Astrocyte of the hippocampus (primary cell): ENCODE measurements at regions not wholly inside any gene's neighbourhood (a gene's known extent, or its start where the extent isn't known, plus 50 kb on each side); places are given as distances from the start of the nearest gene placed in this dataset.
"Not testable (repeated sequence)": the region's sequence is repeated elsewhere in the genome, so short reads cannot be mapped to it uniquely, and the experiment has no call there.

Source experiments
- DNase-seq: peaks from one replicate; pipeline ENCODE4 v3.0.0; 2011; ENCODE audit warnings: low read depth, low spot score

DNA sequence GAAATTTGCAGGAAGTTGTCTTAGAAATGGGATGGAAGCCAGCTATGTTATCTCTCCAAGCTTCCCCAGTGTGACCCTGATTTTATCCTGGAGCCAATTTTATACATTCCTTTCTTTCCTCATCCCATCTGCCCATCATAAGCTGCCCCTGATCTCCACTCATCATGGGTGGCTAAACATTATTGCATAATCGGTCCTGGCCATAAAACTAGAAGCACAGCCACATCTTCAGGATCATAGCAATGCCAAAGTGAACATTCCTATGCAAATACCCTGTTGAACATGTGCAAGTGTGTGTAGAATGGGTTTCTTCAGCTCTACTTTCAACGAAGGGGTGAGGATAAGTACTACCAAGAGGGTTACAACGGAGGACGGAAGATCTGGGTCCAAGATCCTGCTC is 50.6 kb upstream of the COG2 start:
- no peak for DNase-seq

DNA sequence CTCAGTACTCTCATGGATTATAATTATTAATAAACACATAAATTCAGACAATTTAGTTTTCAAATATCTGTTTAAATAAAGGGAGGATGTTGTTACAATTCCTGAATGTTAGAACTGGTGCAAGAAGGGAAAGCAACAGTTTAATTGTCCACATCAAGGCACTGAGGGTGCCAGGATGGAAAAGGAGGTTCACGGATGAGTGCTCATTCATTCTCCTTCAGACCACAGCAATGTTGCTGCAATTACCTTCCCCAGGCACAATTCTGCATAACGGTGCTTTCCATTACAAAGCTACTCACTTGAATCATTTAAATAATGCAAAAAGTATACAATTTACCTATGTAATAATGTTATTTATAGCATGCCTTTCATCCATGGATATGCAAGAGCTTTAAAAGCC is 52.3 kb upstream of the COG2 start:
- DNase-seq: peak; percentile 70

GRCh38 chr1:230588323-230588746 is 53.9 kb upstream of the COG2 start:
- no peak for DNase-seq

DNA sequence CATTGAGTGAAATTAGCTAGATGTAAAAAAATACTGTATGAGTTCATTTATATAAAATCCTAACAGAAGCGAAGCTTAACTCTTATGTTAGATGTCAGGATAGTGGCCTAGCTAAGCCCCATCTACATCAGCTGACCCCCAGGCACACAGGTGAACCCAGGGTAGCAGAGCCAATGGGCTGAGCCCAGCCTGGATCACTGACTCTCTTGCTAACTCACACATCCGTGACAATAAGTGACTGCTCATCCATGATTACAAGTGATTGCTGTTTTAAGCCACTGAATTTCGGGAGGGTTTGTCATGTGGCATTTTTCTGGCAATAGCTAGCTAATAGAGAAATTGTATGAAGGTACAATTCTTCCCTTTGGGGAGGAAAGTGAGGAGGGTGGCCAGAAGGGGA is 55.2 kb upstream of the COG2 start:
- DNase-seq: no peak

- no peak for DNase-seq
Measured at GRCh38 chr1:230584660-230585059, 57.6 kb upstream of the COG2 start.

DNA sequence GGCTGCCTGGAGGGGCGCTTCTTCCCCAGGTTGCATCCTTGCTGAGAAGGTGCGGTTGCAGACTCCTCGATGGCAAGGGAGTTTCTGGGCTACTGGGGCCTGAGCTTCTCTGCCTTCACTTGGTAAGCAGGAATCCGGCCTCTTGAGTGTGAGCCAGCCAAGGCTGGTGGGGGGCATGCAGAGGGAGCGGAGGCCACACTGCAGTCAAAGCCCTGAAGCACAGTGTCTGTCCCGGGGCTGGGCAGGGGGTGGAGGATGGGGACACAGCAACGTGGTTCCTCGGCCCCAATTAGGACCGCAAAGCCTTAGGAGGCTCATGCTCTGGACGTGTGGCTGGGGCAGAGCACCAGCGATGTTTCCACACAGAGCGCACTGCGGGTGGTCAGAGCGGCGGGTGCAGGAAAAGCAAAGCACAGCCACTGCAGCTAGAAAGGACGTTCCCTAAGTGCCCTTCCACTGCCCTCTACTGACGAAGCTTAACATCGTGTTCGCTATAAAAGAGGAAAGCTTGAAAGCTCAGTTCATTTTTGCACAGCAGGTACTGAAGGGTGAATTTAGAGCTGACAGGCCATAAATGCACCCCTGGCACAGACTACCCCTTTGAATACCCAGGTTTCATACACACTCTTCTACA is 60.7 kb upstream of the COG2 start:
- no peak for DNase-seq

DNA sequence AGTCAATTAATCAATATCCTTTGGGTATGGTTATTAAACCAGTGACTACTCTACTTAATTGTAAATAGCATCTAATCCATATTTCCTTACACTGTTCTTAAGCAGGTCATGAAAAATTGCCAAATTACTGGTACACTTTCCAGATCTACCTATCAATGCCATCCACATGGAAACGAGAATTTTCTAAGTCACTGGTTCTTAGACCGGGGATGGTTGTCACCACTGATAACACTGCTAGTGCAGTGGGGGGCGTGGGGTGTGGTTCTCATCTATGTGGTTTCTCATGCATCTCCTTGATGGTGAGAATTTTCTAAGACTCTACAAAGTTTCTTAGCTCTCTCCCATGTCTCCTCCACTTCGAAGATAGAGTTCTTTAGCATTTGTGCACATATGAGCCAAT is 63.7 kb upstream of the COG2 start:
- DNase-seq: no peak

- no peak for DNase-seq
Measured at GRCh38 chr1:230577537-230577936, 64.7 kb upstream of the COG2 start.

GRCh38 chr1:230575886-230576500 is 66.3 kb upstream of the COG2 start:
- DNase-seq: no peak

DNA sequence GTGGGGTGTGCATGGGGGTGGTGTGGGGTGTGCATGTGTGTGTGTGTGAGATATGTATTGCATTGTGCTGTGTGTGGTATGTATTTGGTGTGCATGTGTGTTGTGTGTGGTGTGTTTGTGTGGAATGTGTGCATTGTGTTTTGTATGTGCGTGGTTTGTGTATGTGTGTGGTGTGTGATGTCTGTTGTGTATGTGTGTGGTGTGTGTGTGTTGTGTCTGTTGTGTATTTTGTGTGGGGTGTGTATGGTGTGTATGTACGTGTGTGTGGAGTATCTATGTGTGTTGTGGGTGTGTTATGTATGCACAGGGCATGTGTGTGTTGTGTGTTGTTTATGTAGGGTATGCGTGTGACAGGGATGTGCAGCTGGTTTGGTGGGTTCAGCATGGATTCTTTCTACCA is 67.8 kb upstream of the COG2 start:
- DNase-seq: no peak

- DNase-seq: no peak
Measured at GRCh38 chr1:230573658-230574057, 68.6 kb upstream of the COG2 start.

DNA sequence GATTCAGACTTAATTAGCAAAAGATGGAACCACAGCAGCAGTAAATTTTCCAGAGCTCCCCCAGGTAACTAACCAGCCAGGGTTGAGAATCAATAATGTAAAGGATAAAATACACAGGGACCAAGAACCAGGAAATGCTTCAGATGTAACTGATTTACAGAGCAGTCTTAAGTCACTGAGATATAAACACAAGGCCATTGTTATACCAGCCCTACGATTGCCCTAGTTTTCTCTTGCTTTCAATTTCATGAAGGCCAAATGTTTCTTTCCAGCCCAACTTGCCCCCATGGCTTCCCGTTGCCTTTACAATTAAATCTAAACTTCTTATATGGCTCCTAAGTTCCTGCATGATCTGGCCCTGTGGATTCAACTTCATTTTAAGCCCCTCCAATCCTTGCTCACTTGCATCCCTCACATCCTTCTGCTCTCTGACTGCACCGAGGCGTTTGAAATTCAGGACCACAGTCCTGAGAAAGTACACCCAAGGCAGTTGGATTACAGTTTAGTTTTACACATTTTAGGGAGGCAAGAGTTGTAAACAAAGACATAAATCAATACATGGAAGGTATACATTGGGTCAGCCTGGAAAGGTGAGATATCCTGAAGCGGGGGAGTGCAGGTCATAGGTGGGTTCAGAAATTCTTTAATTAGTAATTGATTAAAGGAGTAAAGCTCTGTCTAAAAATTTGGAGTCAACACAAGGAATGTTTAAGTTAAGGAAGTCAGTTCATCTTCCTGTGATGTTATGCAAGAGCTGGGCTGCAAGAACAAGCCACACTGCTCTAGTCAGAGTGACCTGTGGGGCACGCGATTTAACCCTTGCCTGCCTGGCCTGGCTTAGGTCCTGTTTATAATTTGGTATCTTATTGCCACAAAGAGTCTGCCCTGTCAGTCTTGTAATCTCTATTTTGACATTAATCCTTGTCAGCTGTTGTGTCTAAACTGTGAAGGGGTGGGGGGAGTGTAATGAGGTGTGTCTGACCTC is 69.9 kb upstream of the COG2 start:
- DNase-seq: no peak

DNA sequence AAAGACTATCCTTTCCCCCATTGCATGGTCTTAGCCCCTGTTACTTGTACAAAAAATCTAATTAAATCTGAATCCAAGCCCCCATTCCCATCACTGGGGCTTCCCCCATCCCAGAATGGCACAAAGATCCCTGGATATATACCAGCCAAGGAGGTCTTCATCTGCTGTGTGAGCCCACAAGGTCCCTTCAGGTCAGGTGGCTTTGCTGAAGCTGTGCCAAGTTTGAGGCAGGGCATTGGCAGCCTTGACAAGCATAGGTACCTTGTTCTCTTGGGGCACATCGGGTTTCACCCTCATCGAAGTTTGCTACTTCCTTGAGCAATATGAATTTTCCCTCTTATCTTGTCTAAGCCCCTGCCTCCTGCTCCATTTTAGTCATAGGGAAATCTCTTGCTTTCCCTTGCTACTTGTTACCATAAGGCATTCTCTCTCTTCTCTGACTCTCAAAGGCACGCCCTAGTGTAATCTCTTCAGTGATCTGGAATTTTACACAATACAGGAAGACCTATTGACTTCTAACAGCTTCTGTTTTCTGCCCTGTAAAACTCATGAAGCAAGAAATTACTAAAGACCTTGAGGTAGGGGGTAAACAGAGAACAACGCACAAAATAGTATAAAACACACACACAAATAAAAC is 71.4 kb upstream of the COG2 start:
- DNase-seq: no peak

- DNase-seq: no peak
Measured at GRCh38 chr1:230569201-230569600, 73.1 kb upstream of the COG2 start.

GRCh38 chr1:230568676-230569075 is 73.6 kb upstream of the COG2 start:
- DNase-seq: no peak

DNA sequence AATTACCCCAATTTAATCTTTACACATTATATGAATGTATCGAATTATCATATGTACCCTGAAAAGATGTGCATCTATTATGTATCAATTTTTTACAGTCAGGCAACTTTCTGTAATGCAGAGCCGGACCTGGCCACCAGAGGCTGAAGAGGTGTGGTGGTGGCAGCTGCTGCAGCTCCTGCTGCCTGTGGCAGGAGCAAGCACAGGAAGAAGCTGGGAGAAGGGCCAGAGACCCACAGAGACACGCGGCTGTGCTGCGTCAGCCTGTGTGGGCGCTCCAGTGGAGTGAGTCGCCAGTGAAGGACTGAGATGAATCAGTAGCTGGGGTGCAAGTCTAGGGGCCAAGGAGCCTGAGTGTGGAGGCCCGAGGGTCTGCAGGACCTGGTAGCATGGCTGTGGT is 74.3 kb upstream of the COG2 start:
- peak; percentile 33 for DNase-seq

DNA sequence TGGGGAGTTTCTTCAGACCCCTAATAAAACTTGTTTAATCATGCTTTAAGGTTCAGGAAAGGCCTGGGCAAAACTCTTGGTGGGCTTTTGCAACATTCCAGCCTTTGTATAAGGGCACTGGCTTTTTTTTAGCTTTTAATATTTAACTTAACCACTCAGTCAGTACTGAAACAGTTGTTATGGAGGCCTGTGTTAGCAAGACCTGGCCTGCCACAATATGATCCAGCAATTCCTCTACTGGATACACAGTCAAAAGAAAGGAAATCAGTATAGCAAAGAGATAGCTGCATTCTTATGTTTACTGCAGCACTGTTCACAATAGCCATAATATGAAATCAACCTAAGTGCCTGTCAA is 75.1 kb upstream of the COG2 start:
- no peak for DNase-seq

DNA sequence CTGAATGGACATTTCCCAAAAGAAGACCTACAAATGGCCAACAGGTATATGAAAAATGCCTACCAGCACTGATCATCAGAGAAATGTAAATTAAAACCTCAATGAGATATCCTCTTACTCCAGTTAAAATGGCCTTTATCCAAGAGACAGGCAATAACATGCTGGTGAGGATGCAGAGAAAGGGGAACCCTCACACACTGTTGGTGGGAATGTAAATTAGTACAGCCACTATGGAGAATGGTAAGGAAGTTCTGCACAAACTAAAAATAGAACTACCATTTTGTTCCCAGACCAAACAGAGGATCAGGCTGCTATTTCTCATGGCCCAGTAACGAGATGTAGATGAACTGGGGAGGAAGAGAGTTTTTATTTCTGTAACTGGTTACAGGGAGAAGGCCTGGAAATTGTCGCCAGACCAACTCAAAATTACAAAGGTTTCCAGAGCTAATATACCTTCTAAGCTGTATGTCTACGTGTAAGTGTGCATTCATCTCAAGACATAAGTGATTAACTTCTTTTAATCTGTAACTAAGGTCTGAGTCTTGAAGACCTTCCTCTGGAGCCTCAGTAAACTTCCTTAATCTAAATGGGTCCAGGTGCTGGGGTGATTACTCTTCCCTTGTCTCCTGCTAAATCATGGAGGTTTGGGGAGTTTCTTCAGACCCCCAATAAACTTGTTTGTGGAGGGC is 75.6 kb upstream of the COG2 start:
- not testable (repeated sequence) for DNase-seq

DNA sequence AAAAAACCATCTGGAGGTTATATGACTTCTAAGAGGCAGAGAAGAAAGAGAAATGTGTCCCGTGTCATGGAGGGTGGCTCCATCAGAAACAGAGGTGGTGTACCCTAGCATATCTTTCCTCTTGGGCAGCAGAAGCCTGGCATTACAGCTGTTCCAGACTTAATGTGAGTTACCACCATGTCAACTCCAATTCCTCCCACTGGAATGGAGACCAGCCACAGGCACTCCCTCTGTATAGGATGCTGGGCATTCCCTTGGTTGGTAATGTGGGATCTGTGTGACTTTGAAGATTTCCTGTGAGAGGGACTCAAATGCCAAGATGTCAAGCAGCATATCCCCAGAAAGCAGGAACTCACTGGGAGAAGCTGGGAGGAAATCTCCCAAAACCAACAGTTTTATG is 77.1 kb upstream of the COG2 start:
- DNase-seq: no peak

DNA sequence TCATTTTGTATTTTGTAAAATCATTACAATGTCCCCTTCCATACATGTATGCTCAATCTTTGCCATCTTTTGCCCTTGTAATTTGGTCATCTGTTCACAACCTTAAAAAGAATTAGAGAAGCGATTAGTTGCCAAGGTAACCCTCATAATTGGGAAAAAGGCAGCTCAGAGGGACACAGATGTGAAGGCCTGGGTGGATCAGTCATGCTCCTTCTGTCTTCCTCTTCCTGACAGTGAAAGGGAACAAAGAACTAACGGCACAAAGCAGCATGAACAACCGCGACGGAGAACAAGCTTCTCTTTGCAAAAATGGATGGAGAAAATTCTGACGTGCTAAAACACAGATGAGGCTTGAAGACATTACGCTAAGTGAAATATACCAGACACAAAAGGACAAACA is 78.7 kb upstream of the COG2 start:
- DNase-seq: no peak

- DNase-seq: no peak
Measured at GRCh38 chr1:230561570-230561969, 80.7 kb upstream of the COG2 start.

DNA sequence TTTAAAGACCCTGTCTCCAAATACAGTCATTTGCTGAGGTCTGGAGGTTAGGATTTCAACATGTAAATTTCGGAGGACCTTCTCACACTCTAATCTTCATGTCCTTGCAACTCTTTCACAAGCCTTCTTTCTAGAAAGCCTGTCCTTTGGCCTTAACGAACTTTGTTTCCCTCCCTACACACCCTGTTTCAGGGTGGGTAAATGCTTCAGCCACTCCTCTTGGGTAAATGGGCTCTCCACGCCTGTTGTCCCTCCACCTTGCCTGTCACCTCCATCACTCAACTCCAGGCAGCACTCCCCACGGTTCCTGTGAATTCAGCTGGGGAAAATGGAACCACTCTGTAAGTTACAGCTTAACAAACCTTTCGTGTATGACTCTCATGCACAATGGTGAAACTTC is 84.0 kb upstream of the COG2 start:
- no peak for DNase-seq
